Psoas muscle (tissue), 7 donors: ENCODE measurements at regions not wholly inside any gene's neighbourhood (a gene's known extent, or its start where the extent isn't known, plus 50 kb on each side); places are given as distances from the start of the nearest gene placed in this dataset.

Experiments used
- ATAC-seq, 4 donors: fragments of 200-7000 bp; cut with Tn5 transposase; one replicate each; pipeline ENCODE4 v1.9.1; 2020; ENCODE audit warnings: moderate library complexity in 3 of 4, mild to moderate bottlenecking in 2 of 4
- DNase-seq, 2 donors: peaks; one replicate each; pipeline ENCODE4 v3.0.0-alpha.2; 2020
- H3K27ac ChIP-seq: fragments of 200-600 bp; one replicate; pipeline ENCODE4 v1.8.0; 2022
- H3K27me3 ChIP-seq, 3 donors: fragments of 200-600 bp in 1 of 3; one replicate each; pipeline versions ENCODE4 v1.6.1 to v1.8.0; 2013 to 2022; ENCODE audit warnings: low read length in 2 of 3, mild to moderate bottlenecking in 2 of 3, moderate library complexity in 1 of 3; ENCODE audit not compliant: insufficient read depth in 3 of 3
- H3K36me3 ChIP-seq, 2 donors: fragments of 200-600 bp in 1 of 2; one replicate each; pipeline versions ENCODE4 v1.6.1 to v1.8.0; 2013 to 2022; ENCODE audit warnings: low read depth in 1 of 2, mild to moderate bottlenecking in 1 of 2, moderate library complexity in 1 of 2; ENCODE audit not compliant: insufficient read depth in 1 of 2
- H3K4me1 ChIP-seq: fragments of 200-600 bp; one replicate; pipeline ENCODE4 v1.8.0; 2022
- H3K4me3 ChIP-seq: fragments of 200-600 bp; one replicate; pipeline ENCODE4 v1.8.0; 2022; ENCODE audit warnings: mild to moderate bottlenecking
- H3K9me3 ChIP-seq: fragments of 200-600 bp; one replicate; pipeline ENCODE4 v1.8.0; 2022
- WGBS, 3 donors: extraction: QIAGEN DNeasy Blood & Tissue Kit; methylation state at CpG; one replicate each; pipeline versions ENCODE4 v1.1.6 to v1.1.7; 2013; 5-methylcytosine and 5-hydroxymethylcytosine counted together
- intact Hi-C, 2 donors: fragments of 100-400 bp; cut with DNase I; formaldehyde crosslinking; loops; one replicate each; pipeline versions ENCODE4 v1.11.0 to v1.14.2; 2022
- TF ChIP-seq, protein P1 (sequence below): fragments of 200-600 bp; IDR thresholded peaks from one replicate; pipeline ENCODE4 v1.8.0; 2022; ENCODE audit warnings: antibody characterized with exemption
- donor health status: healthy with polysubstance abuse.
- donor health status: DM: no; HTN: no; CAD: no; lungs with moderate emphysema.
- donor health status: Bipolar disorder and iron deficiency.
- donor health status: healthy.
- donor health status: DM: yes; HTN: yes; CAD: no.
- donor health status: DM: no; HTN: no; CAD: no.
- donor health status: DM: yes; HTN: yes; CAD: no.

DNA sequence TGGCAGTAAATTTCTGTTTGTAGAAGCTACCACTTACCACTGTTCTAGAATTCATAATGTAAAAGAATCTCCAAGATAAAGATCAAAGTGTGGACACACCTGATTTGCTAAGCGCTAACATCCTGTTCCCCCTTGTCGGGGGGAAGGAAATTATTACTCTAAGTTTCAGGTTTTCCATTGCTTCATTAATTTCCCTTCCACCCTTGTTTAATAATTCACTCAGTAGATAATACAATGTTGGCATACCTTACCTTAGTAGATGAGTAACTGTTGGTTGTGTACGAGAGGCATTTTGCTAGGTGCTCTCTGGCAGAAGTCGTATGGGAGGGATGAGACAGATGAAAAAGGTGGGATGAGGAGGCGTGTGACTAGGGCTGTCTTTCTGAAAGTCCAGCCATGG, 641.2 kb upstream of the ARRDC4 start:
- Histone ChIP-seq H3K27ac (no peak overlapping the region), H3K4me1 (no peaks in the 10 kb centered on the region), H3K36me3 (no peaks in the 10 kb centered on the region), H3K4me3 (no peak overlapping the region), H3K9me3 (no peaks in the 10 kb centered on the region), H3K27me3 (no peaks in the 10 kb centered on the region)
- no peak for ATAC-seq
- no peak for DNase-seq
- TF ChIP-seq, protein P1, sequence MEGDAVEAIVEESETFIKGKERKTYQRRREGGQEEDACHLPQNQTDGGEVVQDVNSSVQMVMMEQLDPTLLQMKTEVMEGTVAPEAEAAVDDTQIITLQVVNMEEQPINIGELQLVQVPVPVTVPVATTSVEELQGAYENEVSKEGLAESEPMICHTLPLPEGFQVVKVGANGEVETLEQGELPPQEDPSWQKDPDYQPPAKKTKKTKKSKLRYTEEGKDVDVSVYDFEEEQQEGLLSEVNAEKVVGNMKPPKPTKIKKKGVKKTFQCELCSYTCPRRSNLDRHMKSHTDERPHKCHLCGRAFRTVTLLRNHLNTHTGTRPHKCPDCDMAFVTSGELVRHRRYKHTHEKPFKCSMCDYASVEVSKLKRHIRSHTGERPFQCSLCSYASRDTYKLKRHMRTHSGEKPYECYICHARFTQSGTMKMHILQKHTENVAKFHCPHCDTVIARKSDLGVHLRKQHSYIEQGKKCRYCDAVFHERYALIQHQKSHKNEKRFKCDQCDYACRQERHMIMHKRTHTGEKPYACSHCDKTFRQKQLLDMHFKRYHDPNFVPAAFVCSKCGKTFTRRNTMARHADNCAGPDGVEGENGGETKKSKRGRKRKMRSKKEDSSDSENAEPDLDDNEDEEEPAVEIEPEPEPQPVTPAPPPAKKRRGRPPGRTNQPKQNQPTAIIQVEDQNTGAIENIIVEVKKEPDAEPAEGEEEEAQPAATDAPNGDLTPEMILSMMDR: no peak
- 62 to 68% (median 67%) methylated on average over 5 of the region's 5 CpGs for WGBS, 3 donors
- intact Hi-C loops: no loop called here

DNA sequence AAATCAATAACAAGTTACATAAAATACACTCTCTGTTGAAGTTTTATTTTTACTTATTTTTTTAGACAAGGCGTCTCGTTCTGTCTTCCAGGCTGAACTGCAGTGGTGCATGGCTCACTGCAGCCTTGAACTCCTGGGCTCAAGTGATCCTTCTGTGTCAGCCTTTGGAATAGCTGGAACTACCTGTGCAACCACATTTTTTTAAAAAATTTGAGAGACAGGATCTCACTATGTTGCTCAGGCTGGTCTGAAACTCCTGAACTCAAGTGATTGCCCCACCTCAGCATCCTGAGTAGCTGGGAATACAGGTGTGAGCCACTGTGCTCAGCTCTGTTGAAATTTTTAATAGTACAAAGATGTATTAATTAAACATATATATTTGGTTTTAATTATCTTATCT, 614.3 kb upstream of the ARRDC4 start:
- Histone ChIP-seq H3K4me3 (no peak overlapping the region), H3K4me1 (no peaks in the 10 kb centered on the region), H3K27ac (no peak overlapping the region), H3K27me3 (no peaks in the 10 kb centered on the region), H3K9me3 (peaks cover 1% of the 10 kb centered on the region), H3K36me3 (no peaks in the 10 kb centered on the region)
- WGBS, 3 donors: 92 to 95% (median 93%) methylated on average over 2 of the region's 2 CpGs
- intact Hi-C loops: no loop called here
- ATAC-seq (no peak), DNase-seq (no peak)
- TF ChIP-seq, protein P1: no peak

DNA sequence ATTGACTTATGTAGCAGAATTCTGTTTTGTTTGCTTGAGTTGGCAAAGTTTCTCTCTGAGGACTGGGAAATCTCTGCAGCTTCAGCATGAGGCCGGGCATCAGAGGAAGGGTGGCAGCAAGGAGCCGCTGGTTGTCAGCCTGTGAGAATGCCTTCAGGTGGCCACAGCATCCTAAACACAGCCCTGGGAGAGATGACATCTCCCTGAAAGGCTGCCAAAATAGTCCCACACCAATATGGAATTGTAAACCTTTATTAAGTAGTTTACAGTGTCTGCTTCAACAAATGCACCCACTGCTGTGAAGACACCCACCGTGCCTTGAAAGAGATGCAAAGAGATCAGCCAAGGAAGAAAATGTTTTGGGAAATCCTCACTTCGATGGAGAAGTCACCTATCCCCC, 609.7 kb upstream of the ARRDC4 start:
- H3K36me3 ChIP-seq: no peaks in the 10 kb centered on the region
- H3K4me1 ChIP-seq: no peaks in the 10 kb centered on the region
- no peak overlapping the region for H3K27ac ChIP-seq
- H3K27me3 ChIP-seq: no peaks in the 10 kb centered on the region
- H3K4me3 ChIP-seq: no peak overlapping the region
- TF ChIP-seq, protein P1: no peak
- ATAC-seq (no peak), DNase-seq (no peak)
- WGBS, 3 donors: 51 to 57% (median 52%) methylated on average over 4 of the region's 4 CpGs
- intact Hi-C loops: no loop called here
- H3K9me3 ChIP-seq: no peaks in the 10 kb centered on the region

DNA sequence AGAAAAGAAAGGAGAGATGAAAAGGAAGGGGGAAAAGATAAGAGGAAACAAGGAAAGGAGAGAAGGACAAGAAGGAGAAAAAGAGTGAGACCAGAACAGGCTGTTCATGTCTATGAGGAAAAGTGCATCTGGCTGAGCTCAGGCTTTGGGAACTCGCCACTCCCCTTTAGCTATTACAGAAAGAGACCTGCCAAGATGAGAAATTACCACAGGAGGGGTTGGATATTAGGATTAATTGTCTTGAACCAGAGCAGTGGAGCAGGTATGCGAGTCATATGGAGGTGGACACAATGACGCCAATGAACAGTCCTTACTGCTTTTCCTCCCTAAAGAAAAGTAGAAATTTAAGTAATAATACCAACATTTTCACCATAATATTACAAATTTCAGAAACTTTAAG, 577.0 kb upstream of the ARRDC4 start:
- Histone ChIP-seq H3K4me1 (no peaks in the 10 kb centered on the region), H3K27me3 (no peaks in the 10 kb centered on the region), H3K27ac (no peak overlapping the region), H3K4me3 (no peak overlapping the region), H3K9me3 (no peaks in the 10 kb centered on the region), H3K36me3 (no peaks in the 10 kb centered on the region)
- TF ChIP-seq, protein P1: no peak
- ATAC-seq: no peak
- intact Hi-C loops: no loop called here
- DNase-seq: no peak
- 74 to 81% (median 76%) methylated on average over 3 of the region's 3 CpGs for WGBS, 3 donors

DNA sequence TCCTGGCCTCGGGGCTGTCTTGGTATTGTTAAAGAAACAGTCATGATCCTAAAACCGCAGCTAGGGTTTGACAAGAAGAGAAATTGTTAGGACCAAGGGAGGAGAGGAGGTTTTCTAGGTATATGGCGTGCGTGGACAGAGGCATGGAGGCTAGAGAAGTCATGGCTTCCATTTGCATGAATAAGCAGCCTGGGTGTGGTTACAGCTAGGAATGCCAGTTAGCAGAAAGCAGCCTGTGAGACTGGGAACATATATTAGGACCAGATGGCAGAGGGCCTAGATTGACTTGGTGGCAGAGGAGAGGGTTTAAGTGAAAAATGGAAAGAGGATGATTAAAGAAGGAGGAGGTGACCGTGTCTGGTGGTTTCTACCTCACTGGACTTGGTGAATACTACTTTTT, 573.6 kb upstream of the ARRDC4 start:
- WGBS, 3 donors: 85 to 91% (median 85%) methylated on average over 5 of the region's 5 CpGs
- intact Hi-C loops: no loop called here

More for the DNA sequence above, 573.6 kb upstream of the ARRDC4 start:
- DNase-seq (no peak), ATAC-seq (no peak)
- Histone ChIP-seq H3K4me1 (no peaks in the 10 kb centered on the region), H3K9me3 (no peaks in the 10 kb centered on the region), H3K27me3 (no peaks in the 10 kb centered on the region), H3K4me3 (no peak overlapping the region), H3K27ac (no peak overlapping the region), H3K36me3 (no peaks in the 10 kb centered on the region)
- TF ChIP-seq, protein P1: no peak
